ENCODE measurements at regions not wholly inside any gene's neighbourhood (a gene's known extent, or its start where the extent isn't known, plus 50 kb on each side); places are given as distances from the start of the nearest gene placed in this dataset.

- Histone ChIP-seq H3K9me3 (ENCODE audit: control insufficient read depth, low read length) (no peaks in the 10 kb centered on the region), H3K4me3 (ENCODE audit: low read length) (no peak overlapping the region)
These were observed 441.4 kb downstream of the IGSF11 start for GRCh38 chr3:118593277-118593670.

GRCh38 chr3:118597184-118597583, 437.5 kb downstream of the IGSF11 start:
- no peak overlapping the region for H3K9ac ChIP-seq (ENCODE audit: low read length)
- no peaks in the 10 kb centered on the region for H3K27me3 ChIP-seq (ENCODE audit: control insufficient read depth, insufficient read depth, low read length)
- no peaks in the 10 kb centered on the region for H3K9me3 ChIP-seq (ENCODE audit: control insufficient read depth, low read length)
- H3K4me3 ChIP-seq (ENCODE audit: low read length): no peak overlapping the region
- no peaks in the 10 kb centered on the region for H3K36me3 ChIP-seq (ENCODE audit: control insufficient read depth, insufficient read depth, low read length)
- H3K4me1 ChIP-seq (ENCODE audit: control insufficient read depth, insufficient read depth, low read length): no peaks in the 10 kb centered on the region

More at GRCh38 chr3:118593277-118593670, 441.4 kb downstream of the IGSF11 start:
- Histone ChIP-seq H3K9ac (ENCODE audit: low read length) (no peak overlapping the region), H3K36me3 (ENCODE audit: control insufficient read depth, insufficient read depth, low read length) (no peaks in the 10 kb centered on the region), H3K27me3 (ENCODE audit: control insufficient read depth, insufficient read depth, low read length) (no peaks in the 10 kb centered on the region), H3K4me1 (ENCODE audit: control insufficient read depth, insufficient read depth, low read length) (no peaks in the 10 kb centered on the region)

- H3K9me3 ChIP-seq (ENCODE audit: control insufficient read depth, low read length): no peaks in the 10 kb centered on the region
- no peak overlapping the region for H3K9ac ChIP-seq (ENCODE audit: low read length)
- no peak overlapping the region for H3K4me3 ChIP-seq (ENCODE audit: low read length)
- no peaks in the 10 kb centered on the region for H3K36me3 ChIP-seq (ENCODE audit: control insufficient read depth, insufficient read depth, low read length)
- H3K4me1 ChIP-seq (ENCODE audit: control insufficient read depth, insufficient read depth, low read length): no peaks in the 10 kb centered on the region
- H3K27me3 ChIP-seq (ENCODE audit: control insufficient read depth, insufficient read depth, low read length): no peaks in the 10 kb centered on the region
These were observed 426.5 kb downstream of the IGSF11 start for GRCh38 chr3:118607915-118608820.

GRCh38 chr3:118618247-118619040, 416.2 kb downstream of the IGSF11 start:
- no peaks in the 10 kb centered on the region for H3K27me3 ChIP-seq (ENCODE audit: control insufficient read depth, insufficient read depth, low read length)
- no peak overlapping the region for H3K4me3 ChIP-seq (ENCODE audit: low read length)
- H3K4me1 ChIP-seq (ENCODE audit: control insufficient read depth, insufficient read depth, low read length): no peaks in the 10 kb centered on the region
- no peak overlapping the region for H3K9ac ChIP-seq (ENCODE audit: low read length)
- no peaks in the 10 kb centered on the region for H3K9me3 ChIP-seq (ENCODE audit: control insufficient read depth, low read length)
- H3K36me3 ChIP-seq (ENCODE audit: control insufficient read depth, insufficient read depth, low read length): no peaks in the 10 kb centered on the region

GRCh38 chr3:118626453-118626852, 408.2 kb downstream of the IGSF11 start:
- Histone ChIP-seq H3K4me3 (ENCODE audit: low read length) (no peak overlapping the region), H3K27me3 (ENCODE audit: control insufficient read depth, insufficient read depth, low read length) (no peaks in the 10 kb centered on the region), H3K9ac (ENCODE audit: low read length) (no peak overlapping the region), H3K9me3 (ENCODE audit: control insufficient read depth, low read length) (no peaks in the 10 kb centered on the region), H3K36me3 (ENCODE audit: control insufficient read depth, insufficient read depth, low read length) (no peaks in the 10 kb centered on the region), H3K4me1 (ENCODE audit: control insufficient read depth, insufficient read depth, low read length) (no peaks in the 10 kb centered on the region)

- Histone ChIP-seq H3K36me3 (ENCODE audit: control insufficient read depth, insufficient read depth, low read length) (no peaks in the 10 kb centered on the region), H3K4me3 (ENCODE audit: low read length) (no peak overlapping the region), H3K27me3 (ENCODE audit: control insufficient read depth, insufficient read depth, low read length) (no peaks in the 10 kb centered on the region), H3K9ac (ENCODE audit: low read length) (no peak overlapping the region), H3K4me1 (ENCODE audit: control insufficient read depth, insufficient read depth, low read length) (no peaks in the 10 kb centered on the region), H3K9me3 (ENCODE audit: control insufficient read depth, low read length) (no peaks in the 10 kb centered on the region)
These were observed 405.8 kb downstream of the IGSF11 start for GRCh38 chr3:118628704-118629341.

GRCh38 chr3:118629821-118630220, 404.8 kb downstream of the IGSF11 start:
- no peaks in the 10 kb centered on the region for H3K4me1 ChIP-seq (ENCODE audit: control insufficient read depth, insufficient read depth, low read length)
- H3K9me3 ChIP-seq (ENCODE audit: control insufficient read depth, low read length): no peaks in the 10 kb centered on the region
- no peaks in the 10 kb centered on the region for H3K36me3 ChIP-seq (ENCODE audit: control insufficient read depth, insufficient read depth, low read length)
- no peaks in the 10 kb centered on the region for H3K27me3 ChIP-seq (ENCODE audit: control insufficient read depth, insufficient read depth, low read length)
- H3K9ac ChIP-seq (ENCODE audit: low read length): no peak overlapping the region
- no peak overlapping the region for H3K4me3 ChIP-seq (ENCODE audit: low read length)

GRCh38 chr3:118635711-118636110, 398.9 kb downstream of the IGSF11 start:
- no peaks in the 10 kb centered on the region for H3K36me3 ChIP-seq (ENCODE audit: control insufficient read depth, insufficient read depth, low read length)
- no peaks in the 10 kb centered on the region for H3K4me1 ChIP-seq (ENCODE audit: control insufficient read depth, insufficient read depth, low read length)
- no peak overlapping the region for H3K9ac ChIP-seq (ENCODE audit: low read length)
- no peaks in the 10 kb centered on the region for H3K9me3 ChIP-seq (ENCODE audit: control insufficient read depth, low read length)
- H3K27me3 ChIP-seq (ENCODE audit: control insufficient read depth, insufficient read depth, low read length): no peaks in the 10 kb centered on the region
- H3K4me3 ChIP-seq (ENCODE audit: low read length): no peak overlapping the region

GRCh38 chr3:118636841-118637240, 397.8 kb downstream of the IGSF11 start:
- H3K9me3 ChIP-seq (ENCODE audit: control insufficient read depth, low read length): no peaks in the 10 kb centered on the region
- H3K27me3 ChIP-seq (ENCODE audit: control insufficient read depth, insufficient read depth, low read length): no peaks in the 10 kb centered on the region
- no peaks in the 10 kb centered on the region for H3K4me1 ChIP-seq (ENCODE audit: control insufficient read depth, insufficient read depth, low read length)
- H3K9ac ChIP-seq (ENCODE audit: low read length): no peak overlapping the region
- no peak overlapping the region for H3K4me3 ChIP-seq (ENCODE audit: low read length)
- H3K36me3 ChIP-seq (ENCODE audit: control insufficient read depth, insufficient read depth, low read length): no peaks in the 10 kb centered on the region

- Histone ChIP-seq H3K9me3 (ENCODE audit: control insufficient read depth, low read length) (no peaks in the 10 kb centered on the region), H3K27me3 (ENCODE audit: control insufficient read depth, insufficient read depth, low read length) (no peaks in the 10 kb centered on the region), H3K9ac (ENCODE audit: low read length) (no peak overlapping the region), H3K4me3 (ENCODE audit: low read length) (no peak overlapping the region), H3K4me1 (ENCODE audit: control insufficient read depth, insufficient read depth, low read length) (no peaks in the 10 kb centered on the region), H3K36me3 (ENCODE audit: control insufficient read depth, insufficient read depth, low read length) (no peaks in the 10 kb centered on the region)
These were observed 396.8 kb downstream of the IGSF11 start for GRCh38 chr3:118637846-118638245.

GRCh38 chr3:118641608-118642007, 393.0 kb downstream of the IGSF11 start:
- H3K9me3 ChIP-seq (ENCODE audit: control insufficient read depth, low read length): no peaks in the 10 kb centered on the region
- no peaks in the 10 kb centered on the region for H3K4me1 ChIP-seq (ENCODE audit: control insufficient read depth, insufficient read depth, low read length)
- no peak overlapping the region for H3K4me3 ChIP-seq (ENCODE audit: low read length)
- no peak overlapping the region for H3K9ac ChIP-seq (ENCODE audit: low read length)
- no peaks in the 10 kb centered on the region for H3K27me3 ChIP-seq (ENCODE audit: control insufficient read depth, insufficient read depth, low read length)
- H3K36me3 ChIP-seq (ENCODE audit: control insufficient read depth, insufficient read depth, low read length): no peaks in the 10 kb centered on the region

- no peaks in the 10 kb centered on the region for H3K4me1 ChIP-seq (ENCODE audit: control insufficient read depth, insufficient read depth, low read length)
- H3K9me3 ChIP-seq (ENCODE audit: control insufficient read depth, low read length): no peaks in the 10 kb centered on the region
- H3K36me3 ChIP-seq (ENCODE audit: control insufficient read depth, insufficient read depth, low read length): no peaks in the 10 kb centered on the region
- no peak overlapping the region for H3K9ac ChIP-seq (ENCODE audit: low read length)
- H3K4me3 ChIP-seq (ENCODE audit: low read length): no peak overlapping the region
- no peaks in the 10 kb centered on the region for H3K27me3 ChIP-seq (ENCODE audit: control insufficient read depth, insufficient read depth, low read length)
These were observed 363.5 kb downstream of the IGSF11 start for GRCh38 chr3:118671192-118671591.

Data from mucosa of stomach (tissue), 1 donor.